ENCODE measurements at regions not wholly inside any gene's neighbourhood (a gene's known extent, or its start where the extent isn't known, plus 50 kb on each side); places are given as distances from the start of the nearest gene placed in this dataset.

- no peak overlapping the region for H3K4me2 ChIP-seq (ENCODE audit: control insufficient read depth, extremely low read depth, insufficient read depth, low read depth, low read length)
- H3K79me2 ChIP-seq (ENCODE audit: control insufficient read depth, insufficient read depth, low read length) = no peaks in the 10 kb centered on the region
- no peaks in the 10 kb centered on the region for H3K9me3 ChIP-seq (ENCODE audit: control insufficient read depth, low read depth, low read length)
- H3K27me3 ChIP-seq (ENCODE audit: control insufficient read depth, extremely low read depth, insufficient read depth, low read length) = no peaks in the 10 kb centered on the region
- no peak overlapping the region for H3K4me3 ChIP-seq (ENCODE audit: control insufficient read depth in 2 of 3, extremely low read depth in 1 of 3, insufficient read depth in 2 of 3, low read depth in 1 of 3, low read length in 3 of 3)
- no peak overlapping the region for H3K27ac ChIP-seq (ENCODE audit: control insufficient read depth, insufficient read depth, low read length)
- no peaks in the 10 kb centered on the region for H4K20me1 ChIP-seq (ENCODE audit: control insufficient read depth, extremely low read depth, insufficient read depth, low read length)
- DNase-seq (ENCODE audit: low read depth, low spot score) (no peak), FAIRE-seq (no peak)
- dilution Hi-C loops (cut with MboI; ENCODE audit: extremely low pct_ligation_motif_present, low sequenced_read_pairs) = no loop called here
- no peaks in the 10 kb centered on the region for H3K36me3 ChIP-seq (ENCODE audit: control insufficient read depth in 2 of 2, extremely low read depth in 1 of 2, insufficient read depth in 2 of 2, low read length in 2 of 2)
- TF ChIP-seq EZH2 (IDR thresholded peaks at IDR 0.05; ENCODE audit: low read length) (no peak), CTCF (optimal IDR thresholded peaks at IDR 0.05 in 1 of 3, IDR thresholded peaks at IDR 0.05 in 1 of 3, conservative IDR thresholded peaks at IDR 0.05 in 1 of 3; ENCODE audit: extremely low read depth in 1 of 3, insufficient read depth in 2 of 3, low read length in 3 of 3) (no peak)
- H3K9me1 ChIP-seq (ENCODE audit: control insufficient read depth, extremely low read depth, insufficient read depth, low read length) = no peaks in the 10 kb centered on the region
- no peaks in the 10 kb centered on the region for H3K4me1 ChIP-seq (ENCODE audit: control insufficient read depth, extremely low read depth, insufficient read depth, low read length)
- no peak overlapping the region for H3K9ac ChIP-seq (ENCODE audit: control insufficient read depth, extremely low read depth, insufficient read depth, low read length)
- H2AFZ ChIP-seq (ENCODE audit: control insufficient read depth, low read length) = no peak overlapping the region
Measured at GRCh38 chr5:117182104-117182503, 607.5 kb upstream of the SEMA6A start.

- no peaks in the 10 kb centered on the region for H3K79me2 ChIP-seq (ENCODE audit: control insufficient read depth, insufficient read depth, low read length)
- H3K36me3 ChIP-seq (ENCODE audit: control insufficient read depth in 2 of 2, extremely low read depth in 1 of 2, insufficient read depth in 2 of 2, low read length in 2 of 2) = no peaks in the 10 kb centered on the region
- no peak for TF ChIP-seq EZH2 (IDR thresholded peaks at IDR 0.05; ENCODE audit: low read length)
- TF ChIP-seq CTCF (optimal IDR thresholded peaks at IDR 0.05 in 1 of 3, IDR thresholded peaks at IDR 0.05 in 1 of 3, conservative IDR thresholded peaks at IDR 0.05 in 1 of 3; ENCODE audit: extremely low read depth in 1 of 3, insufficient read depth in 2 of 3, low read length in 3 of 3) = no peak
- H2AFZ ChIP-seq (ENCODE audit: control insufficient read depth, low read length) = no peak overlapping the region
- H3K4me2 ChIP-seq (ENCODE audit: control insufficient read depth, extremely low read depth, insufficient read depth, low read depth, low read length) = no peak overlapping the region
- no peak overlapping the region for H3K4me3 ChIP-seq (ENCODE audit: control insufficient read depth in 2 of 3, extremely low read depth in 1 of 3, insufficient read depth in 2 of 3, low read depth in 1 of 3, low read length in 3 of 3)
- no peak overlapping the region for H3K27ac ChIP-seq (ENCODE audit: control insufficient read depth, insufficient read depth, low read length)
- no peaks in the 10 kb centered on the region for H4K20me1 ChIP-seq (ENCODE audit: control insufficient read depth, extremely low read depth, insufficient read depth, low read length)
- DNase-seq (ENCODE audit: low read depth, low spot score) (no peak), FAIRE-seq (no peak)
- no peaks in the 10 kb centered on the region for H3K27me3 ChIP-seq (ENCODE audit: control insufficient read depth, extremely low read depth, insufficient read depth, low read length)
- no peak overlapping the region for H3K9ac ChIP-seq (ENCODE audit: control insufficient read depth, extremely low read depth, insufficient read depth, low read length)
- no peaks in the 10 kb centered on the region for H3K4me1 ChIP-seq (ENCODE audit: control insufficient read depth, extremely low read depth, insufficient read depth, low read length)
- H3K9me3 ChIP-seq (ENCODE audit: control insufficient read depth, low read depth, low read length) = no peaks in the 10 kb centered on the region
- dilution Hi-C loops (cut with MboI; ENCODE audit: extremely low pct_ligation_motif_present, low sequenced_read_pairs) = no loop called here
- no peaks in the 10 kb centered on the region for H3K9me1 ChIP-seq (ENCODE audit: control insufficient read depth, extremely low read depth, insufficient read depth, low read length)
Measured at GRCh38 chr5:117177302-117177701, 602.7 kb upstream of the SEMA6A start.

Data from keratinocyte (primary cell).